K562 (cell line): ENCODE measurements at regions not wholly inside any gene's neighbourhood (a gene's known extent, or its start where the extent isn't known, plus 50 kb on each side); places are given as distances from the start of the nearest gene placed in this dataset.

Experiments used
- CBFB ChIP-seq: sonication (generic); formaldehyde crosslinking; IDR thresholded peaks from 2 replicates; pipeline ENCODE4 v1.4.0; 2020; ENCODE audit warnings: mild to moderate bottlenecking, missing genetic modification reagents
- FOXK2 ChIP-seq, 2 experiments: fragments of 450-650 bp; IDR thresholded peaks in 1 of 2; conservative IDR thresholded peaks in 1 of 2; 2 replicates each; pipeline ENCODE4 v1.6.1; 2016; ENCODE audit warnings: low read depth in 2 of 2, mild to moderate bottlenecking in 1 of 2
- NCOR1 ChIP-seq: fragments of 450-650 bp; IDR thresholded peaks from 2 replicates; pipeline ENCODE4 v1.6.1; 2016; ENCODE audit warnings: mild to moderate bottlenecking, moderate library complexity
- TF ChIP-seq, protein P1 (sequence below): fragments of 200-800 bp; sonication (Bioruptor generic); IDR thresholded peaks from 2 replicates; pipeline ENCODE4 v1.6.1; 2016; ENCODE audit warnings: missing genetic modification characterization, missing compliant biosample characterization
- TF ChIP-seq, protein P2 (sequence below): fragments of 250-450 bp; sonication (Bioruptor Pico); IDR thresholded peaks from 2 replicates; pipeline ENCODE4 v1.8.0; 2022; ENCODE audit warnings: inconsistent platforms, mild to moderate bottlenecking, moderate library complexity, borderline replicate concordance
- TF ChIP-seq, protein P3 (sequence below): fragments of 450-650 bp; formaldehyde crosslinking; IDR thresholded peaks from 2 replicates; pipeline ENCODE4 v1.4.0; 2022; ENCODE audit warnings: mild to moderate bottlenecking, moderate library complexity
- TF ChIP-seq, protein P4 (sequence below): fragments of 250-450 bp; sonication (Bioruptor Pico); IDR thresholded peaks from 2 replicates; pipeline ENCODE4 v1.4.0; 2020; ENCODE audit warnings: mild to moderate bottlenecking, moderate library complexity, borderline replicate concordance
- TF ChIP-seq, protein P5 (sequence below): fragments of 450-650 bp; formaldehyde crosslinking; IDR thresholded peaks from 2 replicates; pipeline ENCODE4 v1.4.0; 2020; ENCODE audit warnings: mild to moderate bottlenecking, moderate library complexity
- TF ChIP-seq, protein P6 (sequence below): fragments of 250-450 bp; sonication (Bioruptor Pico); IDR thresholded peaks from 2 replicates; pipeline ENCODE4 v1.8.0; 2021; ENCODE audit warnings: mild to moderate bottlenecking, moderate library complexity

DNA sequence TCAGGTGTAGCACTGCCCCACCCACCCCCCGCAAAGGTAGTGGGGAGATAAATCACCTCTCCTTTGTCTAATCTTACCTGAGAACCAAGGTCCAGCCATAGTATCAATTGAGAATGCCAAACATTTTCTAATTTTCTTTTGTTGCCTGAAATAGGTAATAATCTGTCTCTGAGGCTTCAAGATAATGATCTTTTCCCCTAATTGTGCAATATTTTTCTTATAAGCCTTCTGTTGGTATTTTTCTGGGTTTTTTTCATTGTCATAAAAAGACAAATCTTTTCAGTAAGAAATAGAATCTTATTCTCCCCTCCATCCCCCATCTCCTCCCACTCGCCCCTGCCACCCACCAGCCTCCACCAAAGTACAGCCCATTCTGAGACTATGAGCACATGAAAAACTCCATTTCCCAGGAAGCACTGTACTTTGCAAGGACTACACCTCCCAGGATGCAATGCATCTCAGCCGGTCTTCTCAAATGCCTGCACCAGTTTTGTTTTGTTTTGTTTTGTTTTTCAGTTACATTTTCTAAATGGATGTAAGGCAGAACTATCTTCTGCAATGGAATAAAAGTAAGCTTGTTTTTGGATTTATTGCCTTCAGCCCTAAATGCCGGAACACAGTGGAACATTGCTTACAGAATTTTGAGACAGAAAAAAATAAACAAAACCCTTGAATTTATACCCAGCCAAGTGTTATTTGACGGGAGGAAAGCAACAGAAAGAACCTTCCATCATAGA, 268.0 kb downstream of the TFAP2A start (continued):
- TF ChIP-seq, protein P1, sequence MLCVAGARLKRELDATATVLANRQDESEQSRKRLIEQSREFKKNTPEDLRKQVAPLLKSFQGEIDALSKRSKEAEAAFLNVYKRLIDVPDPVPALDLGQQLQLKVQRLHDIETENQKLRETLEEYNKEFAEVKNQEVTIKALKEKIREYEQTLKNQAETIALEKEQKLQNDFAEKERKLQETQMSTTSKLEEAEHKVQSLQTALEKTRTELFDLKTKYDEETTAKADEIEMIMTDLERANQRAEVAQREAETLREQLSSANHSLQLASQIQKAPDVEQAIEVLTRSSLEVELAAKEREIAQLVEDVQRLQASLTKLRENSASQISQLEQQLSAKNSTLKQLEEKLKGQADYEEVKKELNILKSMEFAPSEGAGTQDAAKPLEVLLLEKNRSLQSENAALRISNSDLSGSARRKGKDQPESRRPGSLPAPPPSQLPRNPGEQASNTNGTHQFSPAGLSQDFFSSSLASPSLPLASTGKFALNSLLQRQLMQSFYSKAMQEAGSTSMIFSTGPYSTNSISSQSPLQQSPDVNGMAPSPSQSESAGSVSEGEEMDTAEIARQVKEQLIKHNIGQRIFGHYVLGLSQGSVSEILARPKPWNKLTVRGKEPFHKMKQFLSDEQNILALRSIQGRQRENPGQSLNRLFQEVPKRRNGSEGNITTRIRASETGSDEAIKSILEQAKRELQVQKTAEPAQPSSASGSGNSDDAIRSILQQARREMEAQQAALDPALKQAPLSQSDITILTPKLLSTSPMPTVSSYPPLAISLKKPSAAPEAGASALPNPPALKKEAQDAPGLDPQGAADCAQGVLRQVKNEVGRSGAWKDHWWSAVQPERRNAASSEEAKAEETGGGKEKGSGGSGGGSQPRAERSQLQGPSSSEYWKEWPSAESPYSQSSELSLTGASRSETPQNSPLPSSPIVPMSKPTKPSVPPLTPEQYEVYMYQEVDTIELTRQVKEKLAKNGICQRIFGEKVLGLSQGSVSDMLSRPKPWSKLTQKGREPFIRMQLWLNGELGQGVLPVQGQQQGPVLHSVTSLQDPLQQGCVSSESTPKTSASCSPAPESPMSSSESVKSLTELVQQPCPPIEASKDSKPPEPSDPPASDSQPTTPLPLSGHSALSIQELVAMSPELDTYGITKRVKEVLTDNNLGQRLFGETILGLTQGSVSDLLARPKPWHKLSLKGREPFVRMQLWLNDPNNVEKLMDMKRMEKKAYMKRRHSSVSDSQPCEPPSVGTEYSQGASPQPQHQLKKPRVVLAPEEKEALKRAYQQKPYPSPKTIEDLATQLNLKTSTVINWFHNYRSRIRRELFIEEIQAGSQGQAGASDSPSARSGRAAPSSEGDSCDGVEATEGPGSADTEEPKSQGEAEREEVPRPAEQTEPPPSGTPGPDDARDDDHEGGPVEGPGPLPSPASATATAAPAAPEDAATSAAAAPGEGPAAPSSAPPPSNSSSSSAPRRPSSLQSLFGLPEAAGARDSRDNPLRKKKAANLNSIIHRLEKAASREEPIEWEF (CRISPR knock-in tag), result peak; percentile 57; the same call in 1 of the 2 replicates
- TF ChIP-seq, protein P2, sequence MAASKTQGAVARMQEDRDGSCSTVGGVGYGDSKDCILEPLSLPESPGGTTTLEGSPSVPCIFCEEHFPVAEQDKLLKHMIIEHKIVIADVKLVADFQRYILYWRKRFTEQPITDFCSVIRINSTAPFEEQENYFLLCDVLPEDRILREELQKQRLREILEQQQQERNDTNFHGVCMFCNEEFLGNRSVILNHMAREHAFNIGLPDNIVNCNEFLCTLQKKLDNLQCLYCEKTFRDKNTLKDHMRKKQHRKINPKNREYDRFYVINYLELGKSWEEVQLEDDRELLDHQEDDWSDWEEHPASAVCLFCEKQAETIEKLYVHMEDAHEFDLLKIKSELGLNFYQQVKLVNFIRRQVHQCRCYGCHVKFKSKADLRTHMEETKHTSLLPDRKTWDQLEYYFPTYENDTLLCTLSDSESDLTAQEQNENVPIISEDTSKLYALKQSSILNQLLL (CRISPR knock-in tag), result no peak
- TF ChIP-seq, protein P3, sequence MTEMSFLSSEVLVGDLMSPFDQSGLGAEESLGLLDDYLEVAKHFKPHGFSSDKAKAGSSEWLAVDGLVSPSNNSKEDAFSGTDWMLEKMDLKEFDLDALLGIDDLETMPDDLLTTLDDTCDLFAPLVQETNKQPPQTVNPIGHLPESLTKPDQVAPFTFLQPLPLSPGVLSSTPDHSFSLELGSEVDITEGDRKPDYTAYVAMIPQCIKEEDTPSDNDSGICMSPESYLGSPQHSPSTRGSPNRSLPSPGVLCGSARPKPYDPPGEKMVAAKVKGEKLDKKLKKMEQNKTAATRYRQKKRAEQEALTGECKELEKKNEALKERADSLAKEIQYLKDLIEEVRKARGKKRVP, result no peak
- TF ChIP-seq, protein P4, sequence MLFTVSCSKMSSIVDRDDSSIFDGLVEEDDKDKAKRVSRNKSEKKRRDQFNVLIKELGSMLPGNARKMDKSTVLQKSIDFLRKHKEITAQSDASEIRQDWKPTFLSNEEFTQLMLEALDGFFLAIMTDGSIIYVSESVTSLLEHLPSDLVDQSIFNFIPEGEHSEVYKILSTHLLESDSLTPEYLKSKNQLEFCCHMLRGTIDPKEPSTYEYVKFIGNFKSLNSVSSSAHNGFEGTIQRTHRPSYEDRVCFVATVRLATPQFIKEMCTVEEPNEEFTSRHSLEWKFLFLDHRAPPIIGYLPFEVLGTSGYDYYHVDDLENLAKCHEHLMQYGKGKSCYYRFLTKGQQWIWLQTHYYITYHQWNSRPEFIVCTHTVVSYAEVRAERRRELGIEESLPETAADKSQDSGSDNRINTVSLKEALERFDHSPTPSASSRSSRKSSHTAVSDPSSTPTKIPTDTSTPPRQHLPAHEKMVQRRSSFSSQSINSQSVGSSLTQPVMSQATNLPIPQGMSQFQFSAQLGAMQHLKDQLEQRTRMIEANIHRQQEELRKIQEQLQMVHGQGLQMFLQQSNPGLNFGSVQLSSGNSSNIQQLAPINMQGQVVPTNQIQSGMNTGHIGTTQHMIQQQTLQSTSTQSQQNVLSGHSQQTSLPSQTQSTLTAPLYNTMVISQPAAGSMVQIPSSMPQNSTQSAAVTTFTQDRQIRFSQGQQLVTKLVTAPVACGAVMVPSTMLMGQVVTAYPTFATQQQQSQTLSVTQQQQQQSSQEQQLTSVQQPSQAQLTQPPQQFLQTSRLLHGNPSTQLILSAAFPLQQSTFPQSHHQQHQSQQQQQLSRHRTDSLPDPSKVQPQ, result no peak
- TF ChIP-seq, protein P5, sequence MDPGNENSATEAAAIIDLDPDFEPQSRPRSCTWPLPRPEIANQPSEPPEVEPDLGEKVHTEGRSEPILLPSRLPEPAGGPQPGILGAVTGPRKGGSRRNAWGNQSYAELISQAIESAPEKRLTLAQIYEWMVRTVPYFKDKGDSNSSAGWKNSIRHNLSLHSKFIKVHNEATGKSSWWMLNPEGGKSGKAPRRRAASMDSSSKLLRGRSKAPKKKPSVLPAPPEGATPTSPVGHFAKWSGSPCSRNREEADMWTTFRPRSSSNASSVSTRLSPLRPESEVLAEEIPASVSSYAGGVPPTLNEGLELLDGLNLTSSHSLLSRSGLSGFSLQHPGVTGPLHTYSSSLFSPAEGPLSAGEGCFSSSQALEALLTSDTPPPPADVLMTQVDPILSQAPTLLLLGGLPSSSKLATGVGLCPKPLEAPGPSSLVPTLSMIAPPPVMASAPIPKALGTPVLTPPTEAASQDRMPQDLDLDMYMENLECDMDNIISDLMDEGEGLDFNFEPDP (CRISPR knock-in tag), result no peak
- TF ChIP-seq, protein P6, sequence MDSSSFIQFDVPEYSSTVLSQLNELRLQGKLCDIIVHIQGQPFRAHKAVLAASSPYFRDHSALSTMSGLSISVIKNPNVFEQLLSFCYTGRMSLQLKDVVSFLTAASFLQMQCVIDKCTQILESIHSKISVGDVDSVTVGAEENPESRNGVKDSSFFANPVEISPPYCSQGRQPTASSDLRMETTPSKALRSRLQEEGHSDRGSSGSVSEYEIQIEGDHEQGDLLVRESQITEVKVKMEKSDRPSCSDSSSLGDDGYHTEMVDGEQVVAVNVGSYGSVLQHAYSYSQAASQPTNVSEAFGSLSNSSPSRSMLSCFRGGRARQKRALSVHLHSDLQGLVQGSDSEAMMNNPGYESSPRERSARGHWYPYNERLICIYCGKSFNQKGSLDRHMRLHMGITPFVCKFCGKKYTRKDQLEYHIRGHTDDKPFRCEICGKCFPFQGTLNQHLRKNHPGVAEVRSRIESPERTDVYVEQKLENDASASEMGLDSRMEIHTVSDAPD (CRISPR knock-in tag), result no peak
- TF ChIP-seq CBFB (CRISPR knock-in tag) (no peak), NCOR1 (no peak), FOXK2 (conservative IDR thresholded peaks at IDR 0.05 in 1 of 2, IDR thresholded peaks at IDR 0.05 in 1 of 2; ENCODE audit: low read depth in 2 of 2) (0 out of 4 replicates have a peak, but pooled peaks of 1 of the 2 experiments have one; percentile 62)
